Vagina (tissue), 2 donors: ENCODE measurements at regions not wholly inside any gene's neighbourhood (a gene's known extent, or its start where the extent isn't known, plus 50 kb on each side); places are given as distances from the start of the nearest gene placed in this dataset.

Experiments
- CTCF ChIP-seq, 3 experiments: fragments of 450-650 bp in 2 of 3; fragments of 200-600 bp in 1 of 3; sonication (generic) in 1 of 3; IDR thresholded peaks; one replicate each; pipeline ENCODE4 v1.5.1; 2017 to 2019; ENCODE audit warnings: antibody characterized with exemption in 3 of 3, mild to moderate bottlenecking in 2 of 3, moderate library complexity in 2 of 3
- POLR2A ChIP-seq, 2 donors: fragments of 450-650 bp; IDR thresholded peaks; one replicate each; pipeline ENCODE4 v1.6.1; 2017; ENCODE audit warnings: antibody characterized with exemption in 2 of 2, mild to moderate bottlenecking in 2 of 2, moderate library complexity in 2 of 2

- TF ChIP-seq CTCF (IDR thresholded peaks at IDR 0.05) (no peak), POLR2A (IDR thresholded peaks at IDR 0.05) (no peak)
Observed at GRCh38 chr5:39712316-39713249, 287.8 kb upstream of the DAB2 start.
